Ramos (cell line): ENCODE measurements at regions not wholly inside any gene's neighbourhood (a gene's known extent, or its start where the extent isn't known, plus 50 kb on each side); places are given as distances from the start of the nearest gene placed in this dataset.
"Not testable (repeated sequence)": the region's sequence is repeated elsewhere in the genome, so short reads cannot be mapped to it uniquely, and the experiment has no call there.

ENCODE experiments used
- in situ Hi-C: fragments of 300-500 bp; cut with MboI; formaldehyde crosslinking; loops from one replicate; pipeline ENCODE4 v1.14.3; 2022; ENCODE audit warnings: low sequenced_read_pairs; ENCODE audit not compliant: unreplicated experiment

- in situ Hi-C loops, result no loop called here
These were observed 503.6 kb upstream of the SYT4 start for GRCh38 chr18:43780782-43781340.

GRCh38 chr18:43785158-43785557 lies 507.9 kb upstream of the SYT4 start:
- in situ Hi-C loops, result no loop called here

GRCh38 chr18:43786893-43787292 lies 509.6 kb upstream of the SYT4 start:
- in situ Hi-C loops, result no loop called here

GRCh38 chr18:43787721-43788120 lies 510.4 kb upstream of the SYT4 start:
- in situ Hi-C loops, result not testable (repeated sequence)

- in situ Hi-C loops, result no loop called here
These were observed 512.1 kb upstream of the SYT4 start for GRCh38 chr18:43789234-43790000.

GRCh38 chr18:43793910-43794309 lies 516.6 kb upstream of the SYT4 start:
- in situ Hi-C loops, result no loop called here

GRCh38 chr18:43794363-43794762 lies 517.1 kb upstream of the SYT4 start:
- in situ Hi-C loops, result no loop called here

GRCh38 chr18:43797347-43797746 lies 520.1 kb upstream of the SYT4 start:
- in situ Hi-C loops, result no loop called here

GRCh38 chr18:43800584-43800983 lies 523.3 kb upstream of the SYT4 start:
- in situ Hi-C loops, result no loop called here

- in situ Hi-C loops, result no loop called here
These were observed 528.4 kb upstream of the SYT4 start for GRCh38 chr18:43805646-43806194.

- in situ Hi-C loops, result no loop called here
These were observed 535.3 kb upstream of the SYT4 start for GRCh38 chr18:43812627-43813026.

- in situ Hi-C loops, result no loop called here
These were observed 542.1 kb upstream of the SYT4 start for GRCh38 chr18:43819397-43819796.

- in situ Hi-C loops, result no loop called here
These were observed 542.6 kb upstream of the SYT4 start for GRCh38 chr18:43819873-43820272.

GRCh38 chr18:43825768-43826167 lies 548.5 kb upstream of the SYT4 start:
- in situ Hi-C loops, result no loop called here

GRCh38 chr18:43826215-43826614 lies 548.9 kb upstream of the SYT4 start:
- in situ Hi-C loops, result no loop called here

GRCh38 chr18:43827311-43827710 lies 550.0 kb upstream of the SYT4 start:
- in situ Hi-C loops, result no loop called here

GRCh38 chr18:43830303-43830702 lies 553.0 kb upstream of the SYT4 start:
- in situ Hi-C loops, result no loop called here

GRCh38 chr18:43830947-43831346 lies 553.7 kb upstream of the SYT4 start:
- in situ Hi-C loops, result no loop called here

- in situ Hi-C loops, result no loop called here
These were observed 569.0 kb upstream of the SYT4 start for GRCh38 chr18:43846299-43846698.

- in situ Hi-C loops, result no loop called here
These were observed 570.1 kb upstream of the SYT4 start for GRCh38 chr18:43847164-43848091.

- in situ Hi-C loops, result loop anchor here (25.0 kb wide), 1 partner anchor 112 kb away; no protein-coding TSS in a partner anchor
These were observed 572.5 kb upstream of the SYT4 start for GRCh38 chr18:43849831-43850230.
